K562 (cell line): ENCODE measurements at regions not wholly inside any gene's neighbourhood (a gene's known extent, or its start where the extent isn't known, plus 50 kb on each side); places are given as distances from the start of the nearest gene placed in this dataset.

Experiments
- ATAC-seq: fragments of 200-7000 bp; cut with Tn5 transposase; 3 replicates; pipeline ENCODE4 v1.9.1; 2020; ENCODE audit warnings: moderate library complexity
- BruUV-seq: library from RNA; stranded (reverse); fragments of 400-500 nt; replicated peaks from 2 replicates; lab custom pipeline; 2021; lab: Mats Ljungman, UMichigan
- CTCF ChIA-PET: fragments of 300-600 bp; formaldehyde crosslinking; extraction: SDS; loops from one replicate; lab custom pipeline; 2021; ENCODE audit warnings: low intra/inter-chr PET ratio; lab: Yijun Ruan, JAX
- POLR2A ChIA-PET: fragments of 300-600, 350-650 bp; sonication (Branson Sonifier 250); formaldehyde crosslinking; extraction: SDS; loops from one replicate; lab custom pipeline; 2021; ENCODE audit warnings: antibody characterized with exemption, inconsistent platforms; lab: Yijun Ruan, JAX
- DNase-seq, 4 experiments: peaks; one replicate each; pipeline versions ENCODE4 v3.0.0 to v3.0.0-alpha.2; 2011 to 2018; ENCODE audit warnings: low spot score in 3 of 4, mixed read lengths in 3 of 4; ENCODE audit errors: extremely low read depth in 1 of 4
- FAIRE-seq: peaks from 2 replicates; lab custom pipeline; 2011; peaks lifted over from hg19 to GRCh38; lab: Jason Lieb, UNC
- H2AFZ ChIP-seq: 2 replicates; pipeline ENCODE4 v1.6.0; 2011; ENCODE audit warnings: low read depth, low read length, control low read depth, inconsistent platforms
- H3K27ac ChIP-seq: fragments of 200-600 bp; 3 replicates; pipeline ENCODE4 v1.8.0; 2011; ENCODE audit warnings: low read depth, mild to moderate bottlenecking, control low read depth, inconsistent platforms, low read length, moderate library complexity, mixed read lengths; ENCODE audit errors: extremely low read depth
- H3K27me3 ChIP-seq, 2 experiments: fragments of 300-600 bp in 1 of 2; 2 replicates in 1 of 2; 3 replicates in 1 of 2; pipeline versions ENCODE4 v1.6.0 to v1.8.0; 2011; ENCODE audit warnings: inconsistent platforms in 2 of 2, low read length in 2 of 2, mild to moderate bottlenecking in 1 of 2, mixed read lengths in 1 of 2, moderate library complexity in 1 of 2; ENCODE audit not compliant: control insufficient read depth in 2 of 2, insufficient read depth in 2 of 2
- H3K36me3 ChIP-seq: fragments of 300-600 bp; 3 replicates; pipeline ENCODE4 v1.8.0; 2011; ENCODE audit warnings: mild to moderate bottlenecking, low read length, inconsistent platforms; ENCODE audit not compliant: control insufficient read depth, insufficient read depth
- H3K4me1 ChIP-seq, 2 experiments: fragments of 200-600 bp in 1 of 2; replicated peaks in 1 of 2; 2 replicates in 1 of 2; 3 replicates in 1 of 2; pipeline versions ENCODE4 v1.5.1 to v1.8.0; 2011; ENCODE audit warnings: inconsistent platforms in 2 of 2, low read length in 2 of 2, mild to moderate bottlenecking in 1 of 2, mixed read lengths in 1 of 2, moderate library complexity in 1 of 2; ENCODE audit not compliant: control insufficient read depth in 2 of 2, insufficient read depth in 2 of 2
- H3K4me2 ChIP-seq: 2 replicates; pipeline ENCODE4 v1.6.1; 2011; ENCODE audit warnings: low read length, control low read depth, inconsistent platforms, mixed read lengths; ENCODE audit not compliant: insufficient read depth
- H3K4me3 ChIP-seq: fragments of 200-600 bp; sonication (generic), shearing (Covaris generic); 2 replicates; pipeline ENCODE4 v1.5.1; 2016; ENCODE audit warnings: control low read depth, inconsistent platforms
- H3K79me2 ChIP-seq: fragments of 200-600 bp; 3 replicates; pipeline ENCODE4 v1.8.0; 2011; ENCODE audit warnings: low read length, inconsistent platforms; ENCODE audit not compliant: control insufficient read depth, insufficient read depth
- H3K9ac ChIP-seq, 2 experiments: 2 replicates each; pipeline versions ENCODE4 v1.6.0 to v1.6.1; 2011; ENCODE audit warnings: low read depth in 2 of 2, low read length in 2 of 2, control low read depth in 1 of 2, inconsistent platforms in 1 of 2, mild to moderate bottlenecking in 1 of 2, mixed read lengths in 1 of 2; ENCODE audit not compliant: insufficient read depth in 1 of 2
- H3K9me1 ChIP-seq: one replicate; pipeline ENCODE4 v1.6.0; 2011; ENCODE audit warnings: inconsistent platforms, mild to moderate bottlenecking, low read length, moderate library complexity; ENCODE audit not compliant: control insufficient read depth, insufficient read depth
- H3K9me3 ChIP-seq: replicated peaks from 2 replicates; pipeline ENCODE4 v1.5.1; 2011; ENCODE audit warnings: low read depth, low read length, inconsistent platforms; ENCODE audit not compliant: control insufficient read depth, insufficient read depth
- H4K20me1 ChIP-seq: replicated peaks from 2 replicates; pipeline ENCODE4 v1.6.1; 2011; ENCODE audit warnings: low read length, inconsistent platforms, mixed read lengths; ENCODE audit not compliant: control insufficient read depth, insufficient read depth
- C11orf30 ChIP-seq: fragments of 450-650 bp; IDR thresholded peaks from 2 replicates; pipeline ENCODE4 v1.6.1; 2016; ENCODE audit warnings: low read depth, mild to moderate bottlenecking
- CAMTA2 ChIP-seq: fragments of 250-450 bp; sonication (Bioruptor Pico); conservative IDR thresholded peaks from 2 replicates; pipeline ENCODE4 v1.5.1; 2022
- FOS ChIP-seq: IDR thresholded peaks from 3 replicates; pipeline ENCODE4 v1.6.1; 2011; ENCODE audit not compliant: insufficient read length; ENCODE audit errors: extremely low read depth
- GATA2 ChIP-seq: sonication (generic); formaldehyde crosslinking; IDR thresholded peaks from 2 replicates; pipeline ENCODE4 v1.4.0; 2020; ENCODE audit warnings: mild to moderate bottlenecking, missing genetic modification reagents
- HMGN3 ChIP-seq: IDR thresholded peaks from 2 replicates; pipeline ENCODE4 v1.6.1; 2011; ENCODE audit warnings: borderline replicate concordance, low read depth, mild to moderate bottlenecking, mixed read lengths, low read length; ENCODE audit not compliant: insufficient read length; ENCODE audit errors: extremely low read depth
- MLX ChIP-seq, 2 experiments: fragments of 450-650 bp in 1 of 2; sonication (generic) in 1 of 2; formaldehyde crosslinking; conservative IDR thresholded peaks; 2 replicates each; pipeline versions ENCODE4 v1.4.0 to v1.8.1; 2020 to 2022; ENCODE audit warnings: mild to moderate bottlenecking in 1 of 2, missing genetic modification reagents in 1 of 2
- NR4A1 ChIP-seq, 2 experiments: fragments of 250-450 bp in 1 of 2; fragments of 450-650 bp in 1 of 2; sonication (Bioruptor Pico) in 1 of 2; IDR thresholded peaks; 2 replicates each; pipeline versions ENCODE4 v1.4.0 to v1.6.1; 2016 to 2020; ENCODE audit warnings: mild to moderate bottlenecking in 2 of 2, missing compliant biosample characterization in 1 of 2, missing genetic modification characterization in 1 of 2, moderate library complexity in 1 of 2
- POLR2H ChIP-seq: IDR thresholded peaks from 2 replicates; pipeline ENCODE4 v1.6.1; 2016; ENCODE audit warnings: missing genetic modification characterization, low read depth, mild to moderate bottlenecking, control low read depth, missing compliant biosample characterization, moderate library complexity
- SIRT6 ChIP-seq: IDR thresholded peaks from one replicate; pipeline ENCODE4 v1.6.1; 2012; ENCODE audit warnings: low read depth, mild to moderate bottlenecking, control low read depth, inconsistent platforms, low read length, moderate library complexity
- TAL1 ChIP-seq: fragments of 450-650 bp; IDR thresholded peaks from 2 replicates; pipeline ENCODE4 v1.6.1; 2016; ENCODE audit warnings: mild to moderate bottlenecking
- ZNF780A ChIP-seq: fragments of 250-450 bp; sonication (Bioruptor Pico); IDR thresholded peaks from 2 replicates; pipeline ENCODE4 v1.5.0; 2021; ENCODE audit warnings: mild to moderate bottlenecking
- WGBS: fragments of 100-300 bp; shearing (Covaris generic); methylation state at CpG from one replicate; pipeline ENCODE4 v1.1.6; 2016; ENCODE audit warnings: low coverage, mixed read lengths; ENCODE audit not compliant: insufficient coverage; ENCODE audit errors: missing lambda C conversion rate; 5-methylcytosine and 5-hydroxymethylcytosine counted together
- in situ Hi-C: fragments of 300-500 bp; cut with MboI; formaldehyde crosslinking; loops from 4 replicates; pipeline ENCODE4 v1.15.0; 2018; ENCODE audit warnings: inconsistent platforms, mixed read lengths
- intact Hi-C: fragments of 100-400 bp; cut with micrococcal nuclease; formaldehyde crosslinking; loops from 2 replicates; pipeline ENCODE4 v1.14.2; 2022

GRCh38 chr5:175216991-175217390 lies 227.0 kb downstream of the DRD1 start:
- peaks cover 2 to 32% of the 10 kb centered on the region in 2 experiments; a peak in 4 of 5 replicates for H3K27me3 ChIP-seq
- H3K79me2 ChIP-seq = no peaks in the 10 kb centered on the region
- no peak overlapping the region for H3K4me3 ChIP-seq
- DNase-seq (no peak), ATAC-seq (no peak), FAIRE-seq (no peak)
- no peaks in the 10 kb centered on the region for H3K9me3 ChIP-seq
- H3K27ac ChIP-seq = no peak overlapping the region
- no peaks in the 10 kb centered on the region for H3K9me1 ChIP-seq
- 11% methylated on average over 6 of the region's 6 CpGs for WGBS
- BruUV-seq = no TSS peak
- H3K4me1 ChIP-seq = no peaks in the 10 kb centered on the region
- H3K36me3 ChIP-seq = no peaks in the 10 kb centered on the region
- H2AFZ ChIP-seq = no peak overlapping the region
- intact Hi-C loops = no loop called here
- POLR2A ChIA-PET = no interaction called here
- H3K9ac ChIP-seq = no peak overlapping the region
- H3K4me2 ChIP-seq = no peak overlapping the region
- TF ChIP-seq POLR2H (tag) (no peak), NR4A1 (CRISPR knock-in tag; IDR thresholded peaks at IDR 0.05) (no peak), NR4A1 (tag; IDR thresholded peaks at IDR 0.05) (no peak), HMGN3 (no peak), C11orf30 (no peak), ZNF780A (CRISPR knock-in tag) (no peak), CAMTA2 (CRISPR knock-in tag) (no peak), TAL1 (no peak), FOS (no peak), GATA2 (CRISPR knock-in tag) (no peak), MLX (CRISPR knock-in tag; conservative IDR thresholded peaks at IDR 0.05) (no peak), SIRT6 (no peak)
- CTCF ChIA-PET = no interaction called here
- no peaks in the 10 kb centered on the region for H4K20me1 ChIP-seq
- in situ Hi-C loops = no loop called here
